HCT116 (cell line): ENCODE measurements at regions not wholly inside any gene's neighbourhood (a gene's known extent, or its start where the extent isn't known, plus 50 kb on each side); places are given as distances from the start of the nearest gene placed in this dataset.

ENCODE experiments used
- ATAC-seq: fragments of 200-7000 bp; cut with Tn5 transposase; 2 replicates; pipeline ENCODE4 v1.9.1; 2020; ENCODE audit warnings: mild to moderate bottlenecking, moderate library complexity
- BruUV-seq: library from RNA; stranded (reverse); fragments of 400-500 nt; replicated peaks from 2 replicates; lab custom pipeline; 2021; lab: Mats Ljungman, UMichigan
- CTCF ChIA-PET: fragments of 300-600 bp; sonication (Branson Sonifier 250); formaldehyde crosslinking; loops from one replicate; lab custom pipeline; 2021; ENCODE audit warnings: antibody characterized with exemption; lab: Charles Lee
- POLR2A ChIA-PET: fragments of 300-600, 350-600 bp; sonication (Branson Sonifier 250); formaldehyde crosslinking; loops from one replicate; lab custom pipeline; 2021; ENCODE audit warnings: antibody characterized with exemption; lab: Charles Lee
- RAD21 ChIA-PET, 2 experiments: fragments of 300-600 bp; sonication (Branson Sonifier 250); formaldehyde crosslinking; loops; one replicate each; lab custom pipeline; 2023; ENCODE audit warnings: low total read pairs in 2 of 2; ENCODE audit not compliant: uncharacterized antibody in 2 of 2, unreplicated experiment in 2 of 2, low non-redundant PET in 1 of 2; lab: Charles Lee
- DNase-seq: peaks from one replicate; pipeline ENCODE4 v3.0.0-alpha.2; 2010; ENCODE audit warnings: low read depth, low spot score
- H2AFZ ChIP-seq: fragments of 200-600 bp; shearing (Covaris generic), sonication (generic); 2 replicates; pipeline ENCODE4 v1.6.1; 2017; ENCODE audit warnings: low read depth, mixed run types, mixed read lengths, antibody characterized with exemption, low read length; ENCODE audit not compliant: poor library complexity, severe bottlenecking
- H3K27ac ChIP-seq: 2 replicates; pipeline ENCODE4 v1.5.1; 2012; ENCODE audit warnings: low read depth, low read length
- H3K27me3 ChIP-seq: fragments of 200-600 bp; sonication (generic); 2 replicates; pipeline ENCODE4 v1.6.1; 2016; ENCODE audit warnings: mixed run types, low read length, mixed read lengths; ENCODE audit not compliant: insufficient read depth
- H3K36me3 ChIP-seq, 2 experiments: fragments of 200-500 bp in 1 of 2; fragments of 200-600 bp in 1 of 2; sonication (Bioruptor generic) in 1 of 2; sonication (generic) in 1 of 2; 2 replicates each; pipeline versions ENCODE4 v1.5.1 to v1.6.1; 2014 to 2016; ENCODE audit warnings: low read length in 2 of 2, inconsistent platforms in 1 of 2, mixed read lengths in 1 of 2, mixed run types in 1 of 2; ENCODE audit not compliant: insufficient read depth in 2 of 2, control insufficient read depth in 1 of 2
- H3K4me1 ChIP-seq, 2 experiments: fragments of 200-600 bp in 1 of 2; sonication (generic) in 1 of 2; 2 replicates each; pipeline versions ENCODE4 v1.5.1 to v1.6.1; 2012 to 2017; ENCODE audit warnings: low read length in 2 of 2, inconsistent platforms in 1 of 2, mild to moderate bottlenecking in 1 of 2, mixed read lengths in 1 of 2, mixed run types in 1 of 2, moderate library complexity in 1 of 2; ENCODE audit not compliant: insufficient read depth in 2 of 2, control insufficient read depth in 1 of 2
- H3K4me2 ChIP-seq: fragments of 200-600 bp; sonication (generic); 2 replicates; pipeline ENCODE4 v1.6.1; 2017; ENCODE audit warnings: mixed run types, low read length, mixed read lengths
- H3K4me3 ChIP-seq, 2 experiments: fragments of 200-600 bp in 1 of 2; sonication (generic) in 1 of 2; replicated peaks in 1 of 2; 2 replicates each; pipeline ENCODE4 v1.5.1; 2011 to 2016; ENCODE audit warnings: low read length in 2 of 2, control low read depth in 1 of 2, low read depth in 1 of 2, mild to moderate bottlenecking in 1 of 2, mixed read lengths in 1 of 2, mixed run types in 1 of 2
- H3K79me2 ChIP-seq: fragments of 200-600 bp; sonication (generic); 2 replicates; pipeline ENCODE4 v1.6.1; 2017; ENCODE audit warnings: mild to moderate bottlenecking, mixed run types, low read length, moderate library complexity, mixed read lengths; ENCODE audit not compliant: insufficient read depth
- H3K9ac ChIP-seq: fragments of 200-600 bp; sonication (generic); 2 replicates; pipeline ENCODE4 v1.6.1; 2016; ENCODE audit warnings: low read length, mixed read lengths
- H3K9me2 ChIP-seq: fragments of 200-600 bp; sonication (generic), shearing (Covaris generic); 2 replicates; pipeline ENCODE4 v1.6.1; 2017; ENCODE audit warnings: mixed run types, mild to moderate bottlenecking, moderate library complexity; ENCODE audit not compliant: insufficient read depth
- H3K9me3 ChIP-seq, 2 experiments: fragments of 200-500 bp in 1 of 2; fragments of 200-600 bp in 1 of 2; sonication (Bioruptor generic) in 1 of 2; sonication (generic) in 1 of 2; 2 replicates each; pipeline ENCODE4 v1.6.1; 2014 to 2017; ENCODE audit warnings: low read length in 2 of 2, mixed read lengths in 2 of 2, inconsistent platforms in 1 of 2, low read depth in 1 of 2, mild to moderate bottlenecking in 1 of 2, mixed run types in 1 of 2, moderate library complexity in 1 of 2; ENCODE audit not compliant: control insufficient read depth in 1 of 2, insufficient read depth in 1 of 2
- H4K20me1 ChIP-seq: fragments of 200-600 bp; sonication (generic), shearing (Covaris generic); 2 replicates; pipeline ENCODE4 v1.6.1; 2017; ENCODE audit warnings: mixed run types, mild to moderate bottlenecking, moderate library complexity; ENCODE audit not compliant: insufficient read depth
- CTCF ChIP-seq, 3 experiments: fragments of 200-600 bp in 1 of 3; sonication (generic) in 1 of 3; IDR thresholded peaks in 2 of 3; conservative IDR thresholded peaks in 1 of 3; 2 replicates each; pipeline ENCODE4 v1.5.1; 2012 to 2017; ENCODE audit warnings: low read depth in 2 of 3, low read length in 2 of 3, antibody characterized with exemption in 1 of 3, borderline replicate concordance in 1 of 3, control low read depth in 1 of 3, mild to moderate bottlenecking in 1 of 3, mixed read lengths in 1 of 3, mixed run types in 1 of 3, moderate library complexity in 1 of 3; ENCODE audit not compliant: insufficient read depth in 1 of 3
- EGR1 ChIP-seq: IDR thresholded peaks from 2 replicates; pipeline ENCODE4 v1.6.1; 2012; ENCODE audit warnings: low read depth
- EZH2 ChIP-seq: fragments of 200-600 bp; sonication (generic); IDR thresholded peaks from 2 replicates; pipeline ENCODE4 v1.6.1; 2017; ENCODE audit warnings: antibody characterized with exemption, mixed run types
- MAX ChIP-seq: IDR thresholded peaks from 2 replicates; pipeline ENCODE4 v1.6.1; 2012
- POLR2A ChIP-seq: IDR thresholded peaks from 2 replicates; pipeline ENCODE4 v1.7.0; 2011; ENCODE audit warnings: borderline replicate concordance; ENCODE audit not compliant: insufficient read depth, insufficient read length; ENCODE audit errors: extremely low read depth
- REST ChIP-seq: IDR thresholded peaks from 2 replicates; pipeline ENCODE4 v1.6.1; 2012; ENCODE audit warnings: low read depth
- SIN3A ChIP-seq: IDR thresholded peaks from 2 replicates; pipeline ENCODE4 v1.6.1; 2012; ENCODE audit warnings: low read depth
- SRF ChIP-seq: IDR thresholded peaks from 2 replicates; pipeline ENCODE4 v1.6.1; 2012; ENCODE audit warnings: low read depth
- ZBTB33 ChIP-seq: IDR thresholded peaks from 2 replicates; pipeline ENCODE4 v1.6.1; 2011; ENCODE audit warnings: mild to moderate bottlenecking, low read length, moderate library complexity; ENCODE audit not compliant: insufficient replicate concordance; ENCODE audit errors: extremely low read depth
- ZNF274 ChIP-seq: fragments of 200-500 bp; sonication (Bioruptor generic); IDR thresholded peaks from 2 replicates; pipeline ENCODE4 v1.6.1; 2014; ENCODE audit warnings: mild to moderate bottlenecking, low read depth, low read length, inconsistent platforms
- intact Hi-C: fragments of 100-400 bp; cut with micrococcal nuclease; formaldehyde crosslinking; loops from 2 replicates; pipeline ENCODE4 v1.10.0; 2022

GRCh38 chr5:33309068-33309467, 131.7 kb upstream of the TARS1 start:
- no peaks in the 10 kb centered on the region for H3K9me2 ChIP-seq
- BruUV-seq: no TSS peak
- no peaks in the 10 kb centered on the region for H3K36me3 ChIP-seq
- ATAC-seq (no peak), DNase-seq (no peak)
- H3K27me3 ChIP-seq: no peaks in the 10 kb centered on the region
- no peaks in the 10 kb centered on the region for H3K9me3 ChIP-seq
- ChIA-PET RAD21 (interaction anchor here in 1 of 2 experiments (0.6 kb wide), 1 partner anchor 124 kb away, joined by 3 read pairs; no protein-coding TSS in a partner anchor), CTCF (no interaction called here), POLR2A (no interaction called here)
- no peak overlapping the region for H2AFZ ChIP-seq
- no peak for TF ChIP-seq SRF
- H3K79me2 ChIP-seq: no peaks in the 10 kb centered on the region
- no peak overlapping the region for H3K4me2 ChIP-seq
- intact Hi-C loops: loop anchor here (10.0 kb wide), 1 partner anchor 364 kb away; no protein-coding TSS in a partner anchor
- no peak overlapping the region for H3K4me3 ChIP-seq
- H3K27ac ChIP-seq: no peak overlapping the region
- no peaks in the 10 kb centered on the region for H4K20me1 ChIP-seq
- H3K9ac ChIP-seq: no peak overlapping the region
- peaks cover 2 to 22% of the 10 kb centered on the region in 2 experiments; a peak in 3 of 4 replicates for H3K4me1 ChIP-seq

- no peak overlapping the region for H2AFZ ChIP-seq
- CTCF ChIA-PET: interaction anchor here (1.8 kb wide), 1 partner anchor 12 kb away, joined by 5 read pairs; no protein-coding TSS in a partner anchor
- no peak for TF ChIP-seq POLR2A
- no peak for TF ChIP-seq MAX
- TF ChIP-seq ZNF274: no peak
- no peak for TF ChIP-seq EZH2
- TF ChIP-seq SIN3A: no peak
- TF ChIP-seq EGR1: no peak
- no peak for TF ChIP-seq ZBTB33
- TF ChIP-seq CTCF (IDR thresholded peaks at IDR 0.05 in 2 of 3, conservative IDR thresholded peaks at IDR 0.05 in 1 of 3; ENCODE audit: borderline replicate concordance in 1 of 3, insufficient read depth in 1 of 3, low read depth in 2 of 3, low read length in 2 of 3): no peak
- TF ChIP-seq REST: no peak
Measured at GRCh38 chr5:33309536-33310345, 131.0 kb upstream of the TARS1 start.

More at GRCh38 chr5:33309536-33310345, 131.0 kb upstream of the TARS1 start:
- Histone ChIP-seq H3K4me1 (peaks cover 2 to 22% of the 10 kb centered on the region in 2 experiments; a peak in 3 of 4 replicates), H3K79me2 (no peaks in the 10 kb centered on the region), H3K27ac (no peak overlapping the region), H3K9me2 (no peaks in the 10 kb centered on the region), H3K27me3 (no peaks in the 10 kb centered on the region), H3K36me3 (no peaks in the 10 kb centered on the region), H3K9ac (no peak overlapping the region), H4K20me1 (no peaks in the 10 kb centered on the region), H3K4me3 (no peak overlapping the region), H3K9me3 (no peaks in the 10 kb centered on the region), H3K4me2 (no peak overlapping the region)
- DNase-seq (no peak), ATAC-seq (no peak)
- BruUV-seq: no TSS peak
- POLR2A ChIA-PET: no interaction called here
- intact Hi-C loops: loop anchor here (10.0 kb wide), 1 partner anchor 365 kb away; no protein-coding TSS in a partner anchor
- RAD21 ChIA-PET: no interaction called here
